AG20443 (cell line): ENCODE measurements at regions not wholly inside any gene's neighbourhood (a gene's known extent, or its start where the extent isn't known, plus 50 kb on each side); places are given as distances from the start of the nearest gene placed in this dataset.

Experiments
- DNase-seq: peaks from one replicate; pipeline ENCODE4 v3.0.0; 2012; ENCODE audit warnings: low spot score, mixed read lengths

GRCh38 chr3:67288466-67289106 lies 290.5 kb downstream of the KBTBD8 start:
- DNase-seq: no peak

GRCh38 chr3:67289626-67290025 lies 291.5 kb downstream of the KBTBD8 start:
- DNase-seq: no peak

- DNase-seq: no peak
These were observed 292.3 kb downstream of the KBTBD8 start for GRCh38 chr3:67290438-67290837.

GRCh38 chr3:67291287-67292252 lies 293.5 kb downstream of the KBTBD8 start:
- no peak for DNase-seq

- no peak for DNase-seq
These were observed 294.4 kb downstream of the KBTBD8 start for GRCh38 chr3:67292356-67293121.

GRCh38 chr3:67294341-67294740 lies 296.2 kb downstream of the KBTBD8 start:
- no peak for DNase-seq

- no peak for DNase-seq
These were observed 298.2 kb downstream of the KBTBD8 start for GRCh38 chr3:67296039-67296892.

GRCh38 chr3:67297715-67298475 lies 299.8 kb downstream of the KBTBD8 start:
- DNase-seq: no peak

- no peak for DNase-seq
These were observed 303.4 kb downstream of the KBTBD8 start for GRCh38 chr3:67301556-67301955.

GRCh38 chr3:67302489-67302888 lies 304.4 kb downstream of the KBTBD8 start:
- no peak for DNase-seq

- DNase-seq: no peak
These were observed 307.1 kb downstream of the KBTBD8 start for GRCh38 chr3:67305160-67305559.

GRCh38 chr3:67305922-67306321 lies 307.8 kb downstream of the KBTBD8 start:
- no peak for DNase-seq

GRCh38 chr3:67311440-67311839 lies 313.3 kb downstream of the KBTBD8 start:
- no peak for DNase-seq

- no peak for DNase-seq
These were observed 314.0 kb downstream of the KBTBD8 start for GRCh38 chr3:67312155-67312554.

GRCh38 chr3:67318162-67318561 lies 320.1 kb downstream of the KBTBD8 start:
- no peak for DNase-seq

- no peak for DNase-seq
These were observed 326.4 kb downstream of the KBTBD8 start for GRCh38 chr3:67324554-67324953.
